ENCODE measurements at regions not wholly inside any gene's neighbourhood (a gene's known extent, or its start where the extent isn't known, plus 50 kb on each side); places are given as distances from the start of the nearest gene placed in this dataset.

GRCh38 chr10:3875842-3876235 lies 90.8 kb upstream of the KLF6 start:
- no peak for TF ChIP-seq CTCF (tag by site-specific recombination; IDR thresholded peaks at IDR 0.05)
- TF ChIP-seq OSR2 (tag by site-specific recombination; IDR thresholded peaks at IDR 0.05) = no peak
- TF ChIP-seq REST (tag by site-specific recombination; IDR thresholded peaks at IDR 0.05) = no peak
- no peak for TF ChIP-seq SETDB1 (IDR thresholded peaks at IDR 0.05; ENCODE audit: insufficient read length, low read length)
- no peak for TF ChIP-seq ZNF785 (tag by site-specific recombination; IDR thresholded peaks at IDR 0.05)
- no peak for TF ChIP-seq ZBTB26 (tag by site-specific recombination; optimal IDR thresholded peaks at IDR 0.05)
